ENCODE measurements at regions not wholly inside any gene's neighbourhood (a gene's known extent, or its start where the extent isn't known, plus 50 kb on each side); places are given as distances from the start of the nearest gene placed in this dataset.

DNA sequence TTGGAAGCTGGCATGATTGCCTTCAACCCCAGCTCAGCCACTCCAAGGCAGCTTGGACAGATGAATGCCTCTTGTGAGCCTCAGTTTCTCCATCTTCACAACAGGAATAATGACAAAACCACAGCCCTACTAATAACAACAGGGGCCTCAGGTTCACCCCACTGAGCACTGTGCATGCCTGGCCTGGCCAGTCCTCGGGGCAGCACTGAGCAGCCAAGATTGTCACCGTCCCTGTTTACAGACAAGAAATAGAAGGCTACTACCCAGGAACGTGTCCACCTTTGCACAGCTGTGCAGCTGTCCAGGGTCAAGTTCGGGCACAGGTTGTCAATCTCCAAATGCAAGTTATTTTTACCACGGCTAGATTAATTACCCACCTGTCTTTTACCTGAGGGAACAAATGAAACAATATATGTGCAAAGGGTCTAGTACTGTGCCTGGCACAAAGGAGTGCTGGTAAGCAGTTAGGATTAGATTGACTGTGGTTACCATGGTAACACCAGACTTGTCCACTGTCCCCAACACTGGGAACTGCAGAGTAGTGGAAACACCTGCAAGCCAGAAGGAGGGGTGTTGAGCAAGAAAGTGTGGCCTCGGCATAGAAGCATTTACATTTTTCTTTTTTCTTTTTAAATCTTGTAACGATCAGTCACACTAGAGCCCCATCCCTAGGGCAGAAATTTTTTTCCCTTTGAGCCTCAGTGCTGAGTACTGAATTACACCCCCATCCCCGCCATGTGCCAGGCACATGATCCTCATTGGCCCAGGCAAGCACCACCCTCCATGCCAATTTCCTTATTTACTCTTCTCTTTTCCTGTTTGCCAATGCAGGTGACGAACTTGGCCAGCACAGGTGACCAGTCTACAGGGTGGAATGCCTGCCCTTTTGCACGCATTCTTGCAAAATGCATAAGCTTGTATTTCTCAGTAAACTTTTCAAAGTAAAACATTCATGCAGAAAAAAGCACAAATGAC lies 66.3 kb upstream of the SLC6A6 start:
- TF ChIP-seq, protein P1, sequence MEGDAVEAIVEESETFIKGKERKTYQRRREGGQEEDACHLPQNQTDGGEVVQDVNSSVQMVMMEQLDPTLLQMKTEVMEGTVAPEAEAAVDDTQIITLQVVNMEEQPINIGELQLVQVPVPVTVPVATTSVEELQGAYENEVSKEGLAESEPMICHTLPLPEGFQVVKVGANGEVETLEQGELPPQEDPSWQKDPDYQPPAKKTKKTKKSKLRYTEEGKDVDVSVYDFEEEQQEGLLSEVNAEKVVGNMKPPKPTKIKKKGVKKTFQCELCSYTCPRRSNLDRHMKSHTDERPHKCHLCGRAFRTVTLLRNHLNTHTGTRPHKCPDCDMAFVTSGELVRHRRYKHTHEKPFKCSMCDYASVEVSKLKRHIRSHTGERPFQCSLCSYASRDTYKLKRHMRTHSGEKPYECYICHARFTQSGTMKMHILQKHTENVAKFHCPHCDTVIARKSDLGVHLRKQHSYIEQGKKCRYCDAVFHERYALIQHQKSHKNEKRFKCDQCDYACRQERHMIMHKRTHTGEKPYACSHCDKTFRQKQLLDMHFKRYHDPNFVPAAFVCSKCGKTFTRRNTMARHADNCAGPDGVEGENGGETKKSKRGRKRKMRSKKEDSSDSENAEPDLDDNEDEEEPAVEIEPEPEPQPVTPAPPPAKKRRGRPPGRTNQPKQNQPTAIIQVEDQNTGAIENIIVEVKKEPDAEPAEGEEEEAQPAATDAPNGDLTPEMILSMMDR (IDR thresholded peaks at IDR 0.05; ENCODE audit: low read length), result no peak
- no peak for TF ChIP-seq EZH2 (IDR thresholded peaks at IDR 0.05; ENCODE audit: borderline replicate concordance, low read length)
